HepG2 (cell line): ENCODE measurements at regions not wholly inside any gene's neighbourhood (a gene's known extent, or its start where the extent isn't known, plus 50 kb on each side); places are given as distances from the start of the nearest gene placed in this dataset.
A peak's percentile ranks its signal among the peaks of the same experiment; 100 is the strongest.

ENCODE experiments used
- ATF1 ChIP-seq: IDR thresholded peaks from 2 replicates; pipeline ENCODE4 v1.6.1; 2016; ENCODE audit warnings: mild to moderate bottlenecking, control low read depth
- BRF2 ChIP-seq: sonication (generic); formaldehyde crosslinking; IDR thresholded peaks from 2 replicates; pipeline ENCODE4 v1.8.1; 2022; ENCODE audit warnings: mild to moderate bottlenecking, missing genetic modification reagents
- CEBPB ChIP-seq: IDR thresholded peaks from 2 replicates; pipeline ENCODE4 v1.6.1; 2011; ENCODE audit warnings: low read depth, low read length, improper control_type of control experiment, borderline replicate concordance
- ELK4 ChIP-seq: sonication (generic); formaldehyde crosslinking; IDR thresholded peaks from 2 replicates; pipeline ENCODE4 v1.9.0; 2021; ENCODE audit warnings: missing genetic modification reagents, borderline replicate concordance
- GLI4 ChIP-seq: sonication (generic); formaldehyde crosslinking; IDR thresholded peaks from 2 replicates; pipeline ENCODE4 v1.5.1; 2020; ENCODE audit warnings: missing genetic modification reagents, mild to moderate bottlenecking, moderate library complexity, borderline replicate concordance
- HNRNPK ChIP-seq: fragments of 200-400 bp; formaldehyde crosslinking; IDR thresholded peaks from 2 replicates; pipeline ENCODE4 v1.6.1; 2018; ENCODE audit warnings: low read length, low read depth, moderate library complexity, mild to moderate bottlenecking; ENCODE audit not compliant: poor library complexity, severe bottlenecking
- KAT2B ChIP-seq: fragments of 150-350 bp; IDR thresholded peaks from 2 replicates; pipeline ENCODE4 v1.6.1; 2014; ENCODE audit warnings: low read depth, low read length, borderline replicate concordance
- MLLT10 ChIP-seq: sonication (generic); formaldehyde crosslinking; IDR thresholded peaks from 2 replicates; pipeline ENCODE4 v1.4.0; 2020; ENCODE audit warnings: missing genetic modification reagents
- PLRG1 ChIP-seq: fragments of 450-650 bp; conservative IDR thresholded peaks from 2 replicates; pipeline ENCODE4 v1.6.1; 2016
- SAFB2 ChIP-seq: sonication (generic); formaldehyde crosslinking; IDR thresholded peaks from 2 replicates; pipeline ENCODE4 v1.5.1; 2020; ENCODE audit warnings: missing genetic modification reagents, low read depth, mild to moderate bottlenecking, borderline replicate concordance
- SALL1 ChIP-seq: sonication (generic); formaldehyde crosslinking; IDR thresholded peaks from 2 replicates; pipeline ENCODE4 v1.8.0; 2022; ENCODE audit warnings: mild to moderate bottlenecking, missing genetic modification reagents
- SATB2 ChIP-seq: sonication (generic); formaldehyde crosslinking; IDR thresholded peaks from 2 replicates; pipeline ENCODE4 v1.5.0; 2020; ENCODE audit warnings: missing genetic modification reagents
- SP5 ChIP-seq: IDR thresholded peaks from 2 replicates; pipeline ENCODE4 v1.6.1; 2016; ENCODE audit warnings: low read depth, borderline replicate concordance
- STAT5B ChIP-seq: sonication (generic); formaldehyde crosslinking; IDR thresholded peaks from 2 replicates; pipeline ENCODE4 v1.4.0; 2020; ENCODE audit warnings: missing genetic modification reagents
- TCF7L2 ChIP-seq: IDR thresholded peaks from 2 replicates; pipeline ENCODE4 v1.6.1; 2011; ENCODE audit warnings: mild to moderate bottlenecking, low read depth, low read length, moderate library complexity
- TFE3 ChIP-seq: IDR thresholded peaks from 2 replicates; pipeline ENCODE4 v1.6.1; 2016
- ZBTB25 ChIP-seq: IDR thresholded peaks from 2 replicates; pipeline ENCODE4 v1.6.1; 2018; ENCODE audit warnings: missing genetic modification reagents
- ZBTB42 ChIP-seq: sonication (generic); formaldehyde crosslinking; IDR thresholded peaks from 2 replicates; pipeline ENCODE4 v1.5.0; 2020; ENCODE audit warnings: mild to moderate bottlenecking, missing genetic modification reagents
- ZFP1 ChIP-seq: IDR thresholded peaks from 2 replicates; pipeline ENCODE4 v1.6.1; 2016
- ZNF354B ChIP-seq: sonication (generic); formaldehyde crosslinking; IDR thresholded peaks from 2 replicates; pipeline ENCODE4 v1.8.0; 2022; ENCODE audit warnings: mild to moderate bottlenecking, missing genetic modification reagents
- ZNF451 ChIP-seq: sonication (generic); formaldehyde crosslinking; IDR thresholded peaks from 2 replicates; pipeline ENCODE4 v1.5.0; 2020; ENCODE audit warnings: mild to moderate bottlenecking, missing genetic modification reagents
- ZNF614 ChIP-seq: IDR thresholded peaks from 2 replicates; pipeline ENCODE4 v1.6.1; 2018; ENCODE audit warnings: missing biosample characterization, missing genetic modification reagents, inconsistent platforms, borderline replicate concordance
- ZNF839 ChIP-seq: sonication (generic); formaldehyde crosslinking; IDR thresholded peaks from 2 replicates; pipeline ENCODE4 v1.4.0; 2020; ENCODE audit warnings: missing genetic modification reagents, mild to moderate bottlenecking, borderline replicate concordance
- ZNF878 ChIP-seq: sonication (generic); formaldehyde crosslinking; IDR thresholded peaks from 2 replicates; pipeline ENCODE4 v1.8.1; 2023; ENCODE audit warnings: mild to moderate bottlenecking, missing genetic modification reagents, moderate library complexity

- TF ChIP-seq SATB2 (CRISPR knock-in tag) (0 out of 2 replicates have a peak, but pooled peaks have one; percentile 19), TCF7L2 (no peak; the same call in 1 of the 2 replicates), GLI4 (CRISPR knock-in tag) (no peak), MLLT10 (no peak), ZNF614 (CRISPR knock-in tag) (no peak), ELK4 (no peak), ZFP1 (0 out of 2 replicates have a peak, but pooled peaks have one; percentile 52), ZBTB25 (peak; percentile 48; the same call in 1 of the 2 replicates), ZNF878 (CRISPR knock-in tag) (peak; percentile 75), HNRNPK (peak; percentile 6), ZNF354B (CRISPR knock-in tag) (no peak), ATF1 (CRISPR knock-in tag) (peak; percentile 76), BRF2 (CRISPR knock-in tag) (no peak), ZBTB42 (CRISPR knock-in tag) (no peak), CEBPB (peak; percentile 76), SAFB2 (CRISPR knock-in tag) (no peak), TFE3 (CRISPR knock-in tag) (peak; percentile 88), PLRG1 (no peak), SALL1 (CRISPR knock-in tag) (peak; percentile 78; the same call in 1 of the 2 replicates), STAT5B (no peak), SP5 (peak; percentile 86), KAT2B (no peak), ZNF451 (CRISPR knock-in tag) (no peak), ZNF839 (CRISPR knock-in tag) (no peak)
Observed at GRCh38 chr10:3889961-3890522, 105.0 kb upstream of the KLF6 start (continued).
